Putamen (tissue), 1 donor: ENCODE measurements at regions not wholly inside any gene's neighbourhood (a gene's known extent, or its start where the extent isn't known, plus 50 kb on each side); places are given as distances from the start of the nearest gene placed in this dataset.

Experiments
- DNase-seq: peaks from one replicate; pipeline ENCODE4 v3.0.0-alpha.2; 2016; ENCODE audit warnings: low spot score

DNA sequence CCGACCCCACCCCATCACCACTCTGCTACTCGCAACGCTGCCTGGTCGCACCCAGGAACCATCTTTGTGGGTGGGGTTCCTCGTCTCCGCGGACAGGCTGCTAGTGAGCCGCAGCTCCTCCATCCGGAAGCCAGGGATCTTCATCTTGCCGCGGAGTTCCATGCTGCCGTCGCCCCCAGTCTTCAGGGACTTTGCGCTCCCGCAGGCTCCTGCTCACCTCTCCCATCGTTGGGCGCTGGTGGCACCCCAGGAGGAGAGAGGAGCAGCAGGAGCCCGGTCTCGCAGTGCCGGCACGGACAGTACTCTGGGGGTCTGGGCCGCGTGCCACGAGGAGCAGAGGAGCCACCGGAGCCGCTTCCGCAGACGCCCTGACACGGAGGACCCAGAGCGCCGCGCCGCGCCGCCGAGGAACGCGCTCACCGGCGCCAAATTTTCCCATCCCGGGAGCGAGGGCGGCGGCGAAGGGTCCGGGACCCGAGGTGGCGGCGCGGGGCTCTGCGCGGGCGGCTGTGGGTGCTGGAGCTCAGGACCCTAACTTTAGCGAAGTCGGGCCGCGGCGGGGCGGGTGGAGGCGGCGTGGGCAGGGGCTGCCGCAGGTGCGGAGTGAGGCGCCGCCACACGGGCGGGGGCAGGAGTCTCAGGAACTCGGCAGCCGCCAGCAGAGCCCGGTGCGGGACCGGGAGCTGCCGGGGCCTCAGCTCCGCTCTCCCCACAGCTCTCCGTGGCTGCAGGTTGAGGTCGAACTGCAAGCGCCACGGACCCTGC lies 750.1 kb upstream of the SORCS1 start:
- no peak for DNase-seq

DNA sequence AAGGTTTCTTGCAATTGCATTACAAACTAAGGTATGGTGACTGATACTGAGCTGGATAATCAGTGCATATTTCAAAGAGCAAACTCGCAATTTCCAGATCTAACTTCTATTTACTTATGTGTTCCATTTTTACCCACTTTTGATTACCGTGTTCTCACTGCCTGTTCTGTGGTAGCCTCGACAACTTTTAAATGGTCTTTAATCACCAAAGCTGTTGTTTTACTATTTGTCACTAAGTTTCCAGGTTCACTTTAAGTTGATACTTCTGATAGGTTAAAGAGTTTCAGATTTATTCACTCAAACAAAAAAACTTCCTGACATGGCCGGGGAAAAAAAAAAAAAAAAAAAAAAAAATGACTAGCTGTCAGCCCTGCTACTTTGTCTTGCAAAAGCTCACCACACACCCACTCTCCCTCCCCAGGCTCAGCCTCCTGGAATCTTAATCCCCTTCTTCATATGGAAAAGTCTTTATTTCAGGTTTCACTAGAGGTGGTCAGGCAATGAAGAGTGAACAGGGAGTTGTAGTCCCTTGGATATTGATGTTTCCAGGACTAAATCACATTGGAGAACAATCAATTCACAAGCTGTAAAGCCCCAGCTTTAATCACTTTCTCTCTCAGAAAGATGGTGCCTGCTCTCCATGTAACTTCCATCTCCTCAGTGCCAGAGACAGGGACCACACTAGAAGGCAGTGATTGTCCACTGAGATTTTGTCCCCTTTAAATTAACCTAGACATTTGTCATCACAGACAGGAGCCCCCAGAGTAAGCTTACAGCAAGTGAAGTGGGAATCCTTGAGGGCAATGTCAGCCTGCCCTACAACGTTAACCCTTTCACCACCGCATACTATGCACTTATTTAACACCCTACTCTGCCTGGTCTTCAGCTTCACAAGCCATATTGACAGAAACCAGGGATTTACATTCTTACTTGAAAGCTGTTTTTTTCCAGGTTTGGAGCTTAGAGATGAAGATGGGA lies 749.1 kb upstream of the SORCS1 start:
- no peak for DNase-seq

DNA sequence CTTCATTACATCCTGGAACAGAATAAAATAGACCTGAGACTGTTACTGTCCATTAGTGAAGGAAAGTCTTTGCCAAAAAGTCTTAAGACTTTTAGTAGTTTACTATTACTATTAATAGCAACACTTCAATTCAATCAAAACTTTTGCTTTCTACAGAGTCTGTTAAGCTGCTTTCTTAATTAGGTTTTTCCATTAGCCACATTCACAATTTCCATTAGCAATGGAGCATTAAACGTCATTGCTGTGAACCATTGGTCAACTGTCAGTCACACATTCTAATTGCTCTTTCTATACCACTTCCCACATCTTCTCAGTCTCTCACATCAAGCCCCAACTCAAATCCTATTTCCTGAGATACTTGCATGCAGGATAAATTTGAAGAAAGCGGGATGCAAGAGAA lies 736.6 kb upstream of the SORCS1 start:
- DNase-seq: no peak

- no peak for DNase-seq
These were observed 735.6 kb upstream of the SORCS1 start for GRCh38 chr10:107900131-107900530.

GRCh38 chr10:107899502-107900062 lies 735.1 kb upstream of the SORCS1 start:
- DNase-seq: no peak

DNA sequence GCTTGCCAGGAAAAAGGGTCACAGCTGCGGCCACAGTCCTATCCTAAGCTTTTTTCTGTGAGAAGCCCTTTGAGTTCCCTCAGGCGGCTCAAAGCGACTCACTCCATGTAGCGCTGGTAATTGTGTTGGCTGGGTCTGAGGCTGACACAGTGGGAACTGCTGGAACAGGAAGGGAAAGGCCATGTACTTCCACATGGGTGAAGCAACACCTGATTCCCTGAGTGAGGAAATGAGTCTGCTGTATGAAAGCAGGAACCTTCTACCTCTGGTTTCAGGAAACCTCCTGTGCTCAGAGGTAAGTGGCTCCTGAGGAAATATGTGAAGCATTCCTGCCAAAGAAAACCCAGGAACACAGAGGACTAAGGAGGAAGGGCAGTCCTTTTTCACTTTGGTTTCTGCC lies 734.6 kb upstream of the SORCS1 start:
- no peak for DNase-seq

DNA sequence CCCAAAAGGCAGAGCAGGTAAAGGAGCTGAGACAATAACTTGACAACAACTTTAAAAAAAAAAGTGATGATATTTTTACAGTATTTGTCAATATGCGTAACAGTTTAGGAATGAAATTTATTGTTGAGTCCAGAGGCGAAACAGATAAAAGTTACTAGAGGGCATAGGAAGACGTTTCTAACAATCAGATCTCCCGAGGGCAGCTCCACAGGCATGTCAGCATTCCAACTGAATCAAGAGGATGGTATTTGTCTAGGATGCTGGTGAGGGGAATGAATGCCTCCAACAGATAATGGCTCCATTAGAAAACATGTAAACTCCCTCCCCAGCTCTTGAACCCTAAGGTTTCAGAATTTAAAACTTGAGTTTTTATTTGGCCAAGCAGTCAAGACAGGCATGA lies 733.9 kb upstream of the SORCS1 start:
- no peak for DNase-seq

DNA sequence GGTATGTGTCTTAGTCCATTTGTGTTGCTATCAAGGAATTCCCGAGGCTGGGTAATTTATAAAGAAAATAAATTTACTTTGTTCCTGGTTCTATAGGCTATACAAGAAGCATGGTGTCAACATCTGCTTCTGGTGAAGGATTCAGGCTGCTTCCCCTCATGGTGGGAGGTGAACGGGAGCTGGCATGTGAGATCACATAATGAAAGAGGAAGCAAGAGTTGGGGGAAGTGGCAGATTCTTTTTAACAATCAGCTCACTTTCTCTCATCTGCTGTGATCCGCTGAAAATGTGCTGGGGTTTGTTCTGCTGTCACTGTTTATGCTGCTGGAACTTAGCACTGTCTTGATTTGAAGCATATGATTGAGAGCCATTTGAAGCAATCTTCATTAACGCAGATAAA lies 730.0 kb upstream of the SORCS1 start:
- DNase-seq: no peak

DNA sequence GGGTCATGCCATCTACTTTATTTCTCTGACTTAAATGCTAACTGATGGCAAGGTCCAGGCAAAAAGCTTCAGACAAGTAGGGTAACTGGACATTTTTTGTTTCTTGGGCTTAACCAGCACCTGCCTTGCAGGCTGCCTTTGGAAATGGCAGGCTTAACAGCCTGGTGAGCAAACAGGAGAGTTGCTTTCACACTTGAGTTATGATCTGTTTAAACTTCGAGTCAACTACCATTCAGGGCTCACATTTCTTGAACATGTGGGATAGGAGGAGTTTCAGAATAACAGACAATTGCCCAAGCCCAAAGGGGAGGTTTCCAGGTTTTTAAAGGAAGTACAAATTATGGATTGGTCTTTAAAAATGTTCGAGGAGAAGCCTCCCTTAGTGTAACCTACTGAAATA lies 724.6 kb upstream of the SORCS1 start:
- no peak for DNase-seq

DNA sequence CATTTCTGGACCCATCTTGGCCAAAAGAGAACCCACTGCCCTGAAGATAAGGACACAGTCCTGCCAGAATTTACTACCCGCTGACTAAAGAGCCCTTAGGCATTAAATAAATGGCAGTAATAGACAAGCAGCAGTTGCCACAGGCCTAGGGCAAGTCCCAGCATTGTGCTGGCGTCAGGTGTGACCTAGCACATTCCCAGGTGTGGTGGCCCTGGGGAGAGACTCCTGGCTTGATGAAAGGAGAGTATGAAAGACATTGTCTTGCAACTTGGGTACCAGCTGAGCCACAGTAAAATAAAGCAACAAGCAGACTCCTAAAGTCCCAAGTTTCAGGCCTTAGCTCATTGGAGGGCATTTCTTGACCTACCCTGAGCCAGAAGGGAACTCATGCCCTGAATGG lies 715.7 kb upstream of the SORCS1 start:
- no peak for DNase-seq

- DNase-seq: no peak
These were observed 708.5 kb upstream of the SORCS1 start for GRCh38 chr10:107873007-107873406.

- DNase-seq: no peak
These were observed 701.2 kb upstream of the SORCS1 start for GRCh38 chr10:107865691-107866090.

DNA sequence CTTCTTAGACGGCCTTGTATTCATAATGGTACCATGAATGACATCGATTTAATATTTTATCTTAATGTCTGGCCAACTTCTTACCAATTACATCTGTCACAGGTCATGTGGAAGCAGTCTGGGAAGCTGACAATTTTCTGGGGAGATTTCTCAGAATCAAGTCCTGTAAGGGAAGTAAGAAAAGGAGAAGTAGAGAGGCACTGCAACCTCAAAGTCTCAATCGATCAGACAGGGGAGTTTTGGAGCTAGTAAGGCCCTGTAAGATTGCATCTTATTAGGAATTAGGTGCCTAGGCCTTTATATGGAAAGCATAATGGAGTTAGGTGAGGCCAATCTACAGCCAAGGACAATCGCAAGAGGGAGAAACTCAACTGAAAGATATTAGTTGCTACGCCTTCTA lies 694.6 kb upstream of the SORCS1 start:
- no peak for DNase-seq

- no peak for DNase-seq
These were observed 691.5 kb upstream of the SORCS1 start for GRCh38 chr10:107856047-107856315.

DNA sequence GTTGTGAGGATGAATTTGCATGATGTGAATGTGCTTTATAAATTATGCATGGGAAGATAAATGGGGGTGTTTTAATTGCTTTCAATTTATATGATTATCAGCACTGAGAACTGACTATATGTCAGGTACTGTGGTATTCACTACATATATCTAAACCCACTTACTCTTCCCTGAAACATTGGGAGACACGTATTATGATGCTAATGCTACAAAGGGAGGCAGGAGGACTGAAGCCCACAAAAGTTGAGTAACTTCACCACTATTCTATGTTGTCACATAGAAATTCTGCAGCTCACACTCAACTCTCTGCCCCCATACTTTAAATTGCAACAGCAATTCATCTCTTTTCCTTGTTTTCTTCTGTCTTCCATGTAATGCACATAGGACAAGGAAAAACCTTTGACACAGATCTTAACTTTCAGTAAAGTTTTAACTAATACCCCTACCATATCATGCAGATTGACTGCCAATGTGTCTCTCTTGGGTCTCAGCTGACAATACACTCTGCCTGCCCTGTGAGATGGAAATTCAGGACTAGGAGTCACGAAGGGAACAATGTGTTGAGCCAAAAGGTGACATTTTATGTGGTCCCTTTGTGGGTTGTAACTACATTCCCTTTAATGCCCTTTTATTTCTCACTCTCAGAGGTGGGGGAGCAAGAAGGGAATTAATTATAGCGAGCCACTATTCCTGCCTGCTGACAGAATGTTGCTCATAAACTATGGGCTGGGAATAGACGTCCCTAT lies 691.0 kb upstream of the SORCS1 start:
- no peak for DNase-seq

DNA sequence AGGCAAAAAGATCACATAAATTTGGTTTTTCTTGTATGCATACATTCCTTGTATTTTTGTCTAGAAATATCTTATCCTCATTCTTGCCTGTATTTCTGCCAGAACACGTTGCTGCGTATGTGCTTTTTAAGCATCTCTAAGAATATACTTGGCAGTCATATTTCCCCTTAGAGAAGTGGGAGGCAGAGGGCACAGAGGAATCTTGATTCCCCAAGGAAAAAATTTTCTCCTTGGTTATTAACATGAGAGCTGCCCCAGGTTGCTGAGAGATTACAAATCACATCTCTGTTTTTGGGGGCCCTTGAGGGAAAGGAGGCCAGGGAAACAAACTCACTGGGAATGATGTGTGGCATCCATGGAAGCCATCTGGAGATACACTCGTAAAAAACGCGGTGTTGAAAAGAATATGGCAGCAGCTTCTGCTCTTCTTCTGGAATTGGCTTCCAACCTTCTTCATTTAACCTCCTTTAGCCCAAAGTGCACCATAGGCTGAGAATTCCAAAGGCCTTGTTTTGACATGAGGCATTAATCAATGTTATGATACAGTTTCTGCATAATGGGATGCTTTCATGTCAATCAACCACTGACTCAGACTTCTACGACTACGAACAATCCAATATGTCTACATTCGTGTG lies 684.3 kb upstream of the SORCS1 start:
- no peak for DNase-seq

DNA sequence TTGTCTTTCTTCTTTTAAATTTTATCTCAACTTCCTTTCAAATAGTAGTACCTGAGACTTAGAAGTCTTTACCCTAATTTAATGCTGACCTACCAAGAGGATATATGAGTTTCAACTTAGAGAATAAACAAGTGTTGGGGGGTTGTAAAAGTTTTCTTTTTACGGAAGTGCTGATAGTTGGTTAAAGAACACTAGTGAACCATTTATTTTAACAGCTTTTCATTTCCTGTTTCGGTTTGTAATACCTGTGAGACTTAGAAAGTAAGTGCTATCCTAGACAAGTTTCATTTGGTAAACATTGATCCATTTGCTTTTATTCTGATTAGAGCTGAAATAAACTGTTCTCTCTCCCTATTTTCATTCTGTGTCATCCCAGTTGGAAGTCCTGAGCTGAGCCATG lies 683.1 kb upstream of the SORCS1 start:
- DNase-seq: no peak

- no peak for DNase-seq
These were observed 670.2 kb upstream of the SORCS1 start for GRCh38 chr10:107834706-107835105.

DNA sequence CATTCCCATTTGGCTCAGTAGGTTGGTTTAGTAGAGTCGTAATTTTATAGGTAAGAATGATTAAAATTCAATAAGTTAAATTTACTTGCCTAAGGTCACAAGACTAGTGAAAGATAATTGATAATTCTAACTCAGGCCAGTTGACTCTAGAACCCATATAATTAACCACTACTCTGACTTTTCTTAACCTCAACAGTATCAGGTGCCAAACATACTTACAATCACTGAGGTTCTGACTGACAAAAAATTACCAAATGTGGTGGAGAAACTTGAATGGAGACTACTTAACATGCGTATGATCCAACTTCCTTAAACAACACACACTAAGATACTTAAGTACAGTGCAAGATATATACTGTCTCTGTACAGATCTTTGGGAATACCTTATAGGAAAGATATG lies 667.3 kb upstream of the SORCS1 start:
- DNase-seq: no peak

DNA sequence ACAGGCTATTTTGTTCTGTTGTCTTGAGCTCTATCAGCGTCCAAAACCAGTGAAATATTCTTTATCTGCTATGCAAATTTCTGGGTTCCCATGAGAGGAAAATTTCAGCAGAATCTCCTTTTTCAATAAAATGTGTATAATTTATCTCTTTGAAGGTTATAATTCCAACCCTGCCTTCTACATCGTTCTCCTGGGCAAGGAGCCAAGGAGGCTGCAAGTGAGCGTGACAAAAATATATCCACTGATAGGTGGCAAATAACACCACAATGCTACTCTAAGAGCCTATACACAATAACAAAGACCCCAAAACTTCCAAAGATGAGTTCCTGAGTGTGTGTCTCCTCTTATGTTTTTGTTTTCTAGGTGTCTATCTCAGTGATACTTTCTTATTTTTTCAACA lies 664.7 kb upstream of the SORCS1 start:
- DNase-seq: no peak

DNA sequence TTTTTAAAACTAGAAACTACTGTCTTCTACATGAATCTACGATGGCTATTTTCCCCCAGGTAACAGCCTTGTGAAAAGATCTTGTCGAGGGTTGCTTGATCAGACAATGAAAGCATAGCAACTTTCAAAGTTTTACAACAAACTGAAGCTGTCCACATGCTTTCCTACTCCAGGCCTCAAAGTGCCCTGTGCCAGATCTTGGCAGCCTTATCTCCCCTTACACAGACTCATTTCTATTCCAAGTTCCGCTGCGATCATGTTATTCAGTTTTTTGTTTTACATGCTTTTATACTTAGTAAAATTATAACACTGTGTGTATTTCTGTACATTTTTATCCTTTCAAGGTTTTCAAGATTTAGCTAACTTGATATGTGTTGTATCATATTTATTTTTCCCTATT lies 661.7 kb upstream of the SORCS1 start:
- no peak for DNase-seq

DNA sequence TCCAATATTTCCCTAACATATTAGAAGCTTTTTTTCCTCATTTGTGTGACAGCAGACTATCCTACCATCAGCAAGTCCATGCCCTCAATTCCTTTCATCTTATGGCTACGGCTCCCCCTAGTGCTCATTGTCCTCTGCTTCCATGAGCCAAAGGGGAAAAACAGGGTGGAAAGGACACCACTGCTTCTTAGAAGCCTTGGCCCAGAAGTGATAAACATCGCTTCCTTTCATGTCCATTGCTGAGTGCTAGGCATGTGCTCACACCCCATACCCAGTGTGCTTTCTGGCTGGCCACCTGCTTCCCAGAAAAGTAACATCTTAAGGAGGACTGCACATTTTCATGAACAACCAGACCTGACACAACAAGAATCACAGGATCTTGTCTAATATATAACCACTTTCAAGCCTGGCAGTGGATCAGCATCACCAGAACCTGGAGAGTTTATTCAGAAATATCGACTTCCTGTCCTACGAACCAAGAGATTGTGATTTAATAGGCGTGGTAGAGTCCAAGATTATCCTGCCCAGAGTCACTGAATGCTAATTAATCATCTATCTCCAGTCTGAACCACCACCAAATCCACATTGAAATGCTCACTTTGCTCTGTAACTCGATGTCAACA lies 650.5 kb upstream of the SORCS1 start:
- peak; percentile 45 for DNase-seq
